PFSK-1 (cell line): ENCODE measurements at regions not wholly inside any gene's neighbourhood (a gene's known extent, or its start where the extent isn't known, plus 50 kb on each side); places are given as distances from the start of the nearest gene placed in this dataset.

Experiments used
- FOXP2 ChIP-seq: optimal IDR thresholded peaks from 2 replicates; pipeline ENCODE3; 2011; ENCODE audit warnings: borderline replicate concordance, control low read depth, inconsistent platforms; ENCODE audit not compliant: insufficient read depth; ENCODE audit errors: extremely low read length, extremely low read depth
- POLR2AphosphoS5 ChIP-seq: IDR thresholded peaks from 2 replicates; pipeline ENCODE4 v1.6.1; 2012; ENCODE audit warnings: low read depth, mild to moderate bottlenecking, control low read depth, low read length, moderate library complexity
- SIN3A ChIP-seq: IDR thresholded peaks from 2 replicates; pipeline ENCODE4 v1.6.1; 2012; ENCODE audit warnings: mild to moderate bottlenecking, low read length, moderate library complexity, borderline replicate concordance; ENCODE audit not compliant: insufficient read depth
- TAF1 ChIP-seq: IDR thresholded peaks from 2 replicates; pipeline ENCODE4 v1.6.1; 2012; ENCODE audit warnings: low read length, control low read depth, borderline replicate concordance; ENCODE audit not compliant: insufficient read depth
- TF ChIP-seq, protein P1 (sequence below), 2 experiments: IDR thresholded peaks; 2 replicates each; pipeline versions ENCODE4 v1.6.1 to v1.8.0; 2011 to 2012; ENCODE audit warnings: low read depth in 2 of 2, low read length in 2 of 2, control low read depth in 1 of 2, inconsistent platforms in 1 of 2, mild to moderate bottlenecking in 1 of 2, moderate library complexity in 1 of 2; ENCODE audit not compliant: insufficient read depth in 1 of 2

DNA sequence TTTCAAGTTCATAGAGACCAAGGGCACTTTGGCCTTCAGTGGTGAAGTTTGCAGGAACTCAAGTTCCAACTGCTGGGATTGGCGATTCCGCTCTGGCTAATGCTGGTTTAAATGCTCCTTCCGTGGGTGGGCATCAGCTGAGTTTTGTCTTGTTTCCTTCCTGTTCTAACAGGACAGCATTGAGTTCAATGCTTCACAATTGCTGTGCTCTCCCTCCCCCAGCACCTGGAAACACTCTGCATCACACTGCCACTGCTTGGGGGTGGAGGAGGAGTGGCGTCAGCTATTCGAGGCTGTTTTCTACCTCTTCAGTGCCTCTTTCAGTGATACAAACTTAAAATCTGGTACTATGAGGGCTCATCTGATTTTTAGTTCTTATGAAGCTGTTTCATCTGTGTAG is 634.9 kb downstream of the FSCB start:
- no peak for TF ChIP-seq TAF1
- no peak for TF ChIP-seq FOXP2
- no peak for TF ChIP-seq POLR2AphosphoS5
- TF ChIP-seq, protein P1, sequence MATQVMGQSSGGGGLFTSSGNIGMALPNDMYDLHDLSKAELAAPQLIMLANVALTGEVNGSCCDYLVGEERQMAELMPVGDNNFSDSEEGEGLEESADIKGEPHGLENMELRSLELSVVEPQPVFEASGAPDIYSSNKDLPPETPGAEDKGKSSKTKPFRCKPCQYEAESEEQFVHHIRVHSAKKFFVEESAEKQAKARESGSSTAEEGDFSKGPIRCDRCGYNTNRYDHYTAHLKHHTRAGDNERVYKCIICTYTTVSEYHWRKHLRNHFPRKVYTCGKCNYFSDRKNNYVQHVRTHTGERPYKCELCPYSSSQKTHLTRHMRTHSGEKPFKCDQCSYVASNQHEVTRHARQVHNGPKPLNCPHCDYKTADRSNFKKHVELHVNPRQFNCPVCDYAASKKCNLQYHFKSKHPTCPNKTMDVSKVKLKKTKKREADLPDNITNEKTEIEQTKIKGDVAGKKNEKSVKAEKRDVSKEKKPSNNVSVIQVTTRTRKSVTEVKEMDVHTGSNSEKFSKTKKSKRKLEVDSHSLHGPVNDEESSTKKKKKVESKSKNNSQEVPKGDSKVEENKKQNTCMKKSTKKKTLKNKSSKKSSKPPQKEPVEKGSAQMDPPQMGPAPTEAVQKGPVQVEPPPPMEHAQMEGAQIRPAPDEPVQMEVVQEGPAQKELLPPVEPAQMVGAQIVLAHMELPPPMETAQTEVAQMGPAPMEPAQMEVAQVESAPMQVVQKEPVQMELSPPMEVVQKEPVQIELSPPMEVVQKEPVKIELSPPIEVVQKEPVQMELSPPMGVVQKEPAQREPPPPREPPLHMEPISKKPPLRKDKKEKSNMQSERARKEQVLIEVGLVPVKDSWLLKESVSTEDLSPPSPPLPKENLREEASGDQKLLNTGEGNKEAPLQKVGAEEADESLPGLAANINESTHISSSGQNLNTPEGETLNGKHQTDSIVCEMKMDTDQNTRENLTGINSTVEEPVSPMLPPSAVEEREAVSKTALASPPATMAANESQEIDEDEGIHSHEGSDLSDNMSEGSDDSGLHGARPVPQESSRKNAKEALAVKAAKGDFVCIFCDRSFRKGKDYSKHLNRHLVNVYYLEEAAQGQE (IDR thresholded peaks at IDR 0.05; ENCODE audit: insufficient read depth in 1 of 2, low read depth in 2 of 2, low read length in 2 of 2), result no peak
- no peak for TF ChIP-seq SIN3A

- TF ChIP-seq POLR2AphosphoS5, result no peak
Measured at GRCh38 chr14:43858981-43859380, 648.1 kb downstream of the FSCB start.

GRCh38 chr14:43855556-43855955 is 651.5 kb downstream of the FSCB start:
- no peak for TF ChIP-seq POLR2AphosphoS5
- no peak for TF ChIP-seq TAF1
- no peak for TF ChIP-seq FOXP2
- TF ChIP-seq SIN3A, result no peak
- TF ChIP-seq, protein P1 (IDR thresholded peaks at IDR 0.05; ENCODE audit: insufficient read depth in 1 of 2, low read depth in 2 of 2, low read length in 2 of 2), result no peak

- TF ChIP-seq SIN3A (no peak), FOXP2 (no peak), TAF1 (no peak), POLR2AphosphoS5 (no peak)
- TF ChIP-seq, protein P1 (IDR thresholded peaks at IDR 0.05; ENCODE audit: insufficient read depth in 1 of 2, low read depth in 2 of 2, low read length in 2 of 2), result no peak
Measured at GRCh38 chr14:43853541-43853940, 653.5 kb downstream of the FSCB start.

GRCh38 chr14:43803076-43803689 is 703.9 kb downstream of the FSCB start:
- TF ChIP-seq, protein P1 (IDR thresholded peaks at IDR 0.05; ENCODE audit: insufficient read depth in 1 of 2, low read depth in 2 of 2, low read length in 2 of 2), result no peak
- no peak for TF ChIP-seq FOXP2
- no peak for TF ChIP-seq SIN3A
- TF ChIP-seq POLR2AphosphoS5, result no peak
- TF ChIP-seq TAF1, result no peak
